ENCODE measurements at regions not wholly inside any gene's neighbourhood (a gene's known extent, or its start where the extent isn't known, plus 50 kb on each side); places are given as distances from the start of the nearest gene placed in this dataset.

GRCh38 chr7:54485044-54485443 lies 57.1 kb upstream of the VSTM2A start:
- Histone ChIP-seq H3K27ac (no peak overlapping the region), H3K4me1 (no peaks in the 10 kb centered on the region), H3K27me3 (ENCODE audit: low read depth) (no peaks in the 10 kb centered on the region), H3K4me3 (no peak overlapping the region), H3K36me3 (no peaks in the 10 kb centered on the region), H3K9me3 (no peaks in the 10 kb centered on the region)
- intact Hi-C loops (cut with DNase I) = no loop called here
- no peak for ATAC-seq
- no peak for TF ChIP-seq CTCF (IDR thresholded peaks at IDR 0.05)
- no peak for DNase-seq
